PC-3 (cell line): ENCODE measurements at regions not wholly inside any gene's neighbourhood (a gene's known extent, or its start where the extent isn't known, plus 50 kb on each side); places are given as distances from the start of the nearest gene placed in this dataset.
"Not testable (repeated sequence)": the region's sequence is repeated elsewhere in the genome, so short reads cannot be mapped to it uniquely, and the experiment has no call there.

Source experiments
- ATAC-seq: fragments of 200-7000 bp; cut with Tn5 transposase; 2 replicates; pipeline ENCODE4 v1.9.1; 2020; ENCODE audit warnings: mild to moderate bottlenecking, moderate library complexity
- BruUV-seq: library from RNA; stranded (reverse); fragments of 400-500 nt; replicated peaks from 2 replicates; lab custom pipeline; 2021; lab: Mats Ljungman, UMichigan
- CTCF ChIA-PET: fragments of 300-600 bp; sonication (Branson Sonifier 250); formaldehyde crosslinking; loops from one replicate; lab custom pipeline; 2022; ENCODE audit warnings: antibody characterized with exemption; lab: Charles Lee
- POLR2A ChIA-PET: fragments of 300-600 bp; sonication (Branson Sonifier 250); formaldehyde crosslinking; loops from one replicate; lab custom pipeline; 2022; ENCODE audit warnings: antibody characterized with exemption; ENCODE audit not compliant: unreplicated experiment; lab: Charles Lee
- DNase-seq: peaks from one replicate; pipeline ENCODE4 v3.0.0-alpha.2; 2015
- H2AFZ ChIP-seq: fragments of 300-600 bp; sonication (generic); 2 replicates; pipeline ENCODE4 v1.6.0; 2016; ENCODE audit warnings: antibody characterized with exemption, low read length
- H3F3A ChIP-seq: fragments of 300-600 bp; sonication (generic); one replicate; pipeline ENCODE4 v1.6.0; 2017; ENCODE audit warnings: antibody characterized with exemption, low read length, control low read depth, mild to moderate bottlenecking; ENCODE audit not compliant: unreplicated experiment
- H3K27ac ChIP-seq: fragments of 300-600 bp; sonication (generic); 2 replicates; pipeline ENCODE4 v1.5.1; 2016; ENCODE audit warnings: mild to moderate bottlenecking, low read length
- H3K27me3 ChIP-seq: fragments of 300-600 bp; sonication (generic); 2 replicates; pipeline ENCODE4 v1.6.1; 2016; ENCODE audit warnings: low read length, mixed read lengths
- H3K36me3 ChIP-seq: fragments of 300-600 bp; sonication (generic); 2 replicates; pipeline ENCODE4 v1.6.1; 2016; ENCODE audit warnings: low read depth, mixed run types, low read length, mixed read lengths
- H3K4me1 ChIP-seq: fragments of 300-600 bp; sonication (generic); 2 replicates; pipeline ENCODE4 v1.5.1; 2016; ENCODE audit warnings: low read length; ENCODE audit not compliant: insufficient read depth
- H3K4me2 ChIP-seq: fragments of 300-600 bp; sonication (generic); 2 replicates; pipeline ENCODE4 v1.6.0; 2016; ENCODE audit warnings: low read length
- H3K4me3 ChIP-seq: fragments of 300-600 bp; sonication (generic); 2 replicates; pipeline ENCODE4 v1.5.1; 2016; ENCODE audit warnings: mild to moderate bottlenecking, low read length, mixed read lengths
- H3K79me2 ChIP-seq: fragments of 300-600 bp; sonication (generic); 2 replicates; pipeline ENCODE4 v1.6.1; 2017; ENCODE audit warnings: low read length, mixed read lengths
- H3K9ac ChIP-seq: fragments of 300-600 bp; sonication (generic); 2 replicates; pipeline ENCODE4 v1.6.0; 2016; ENCODE audit warnings: mild to moderate bottlenecking, low read length
- H3K9me2 ChIP-seq: fragments of 300-600 bp; sonication (generic); replicated peaks from 2 replicates; pipeline ENCODE4 v1.6.1; 2016; ENCODE audit warnings: mixed run types, low read length, mixed read lengths
- H3K9me3 ChIP-seq: fragments of 300-600 bp; sonication (generic); 2 replicates; pipeline ENCODE4 v1.6.1; 2016; ENCODE audit warnings: low read length, mixed read lengths
- H4K20me1 ChIP-seq: fragments of 300-600 bp; sonication (generic); 2 replicates; pipeline ENCODE4 v1.6.1; 2016; ENCODE audit warnings: low read length, mixed read lengths
- EZH2 ChIP-seq: fragments of 300-600 bp; sonication (generic); IDR thresholded peaks from one replicate; pipeline ENCODE4 v1.6.1; 2017; ENCODE audit warnings: antibody characterized with exemption, mild to moderate bottlenecking, low read length; ENCODE audit not compliant: unreplicated experiment
- EZH2phosphoT487 ChIP-seq: fragments of 300-600 bp; sonication (generic); IDR thresholded peaks from 2 replicates; pipeline ENCODE4 v1.6.1; 2018; ENCODE audit warnings: mild to moderate bottlenecking, antibody characterized with exemption, low read length, borderline replicate concordance
- intact Hi-C: fragments of 100-400 bp; cut with micrococcal nuclease; formaldehyde crosslinking; loops from 2 replicates; pipeline ENCODE4 v1.9.0; 2023
- TF ChIP-seq, protein P1 (sequence below): fragments of 300-600 bp; sonication (generic); conservative IDR thresholded peaks from 2 replicates; pipeline ENCODE4 v1.5.1; 2017; ENCODE audit warnings: antibody characterized with exemption, low read depth, mild to moderate bottlenecking, low read length

DNA sequence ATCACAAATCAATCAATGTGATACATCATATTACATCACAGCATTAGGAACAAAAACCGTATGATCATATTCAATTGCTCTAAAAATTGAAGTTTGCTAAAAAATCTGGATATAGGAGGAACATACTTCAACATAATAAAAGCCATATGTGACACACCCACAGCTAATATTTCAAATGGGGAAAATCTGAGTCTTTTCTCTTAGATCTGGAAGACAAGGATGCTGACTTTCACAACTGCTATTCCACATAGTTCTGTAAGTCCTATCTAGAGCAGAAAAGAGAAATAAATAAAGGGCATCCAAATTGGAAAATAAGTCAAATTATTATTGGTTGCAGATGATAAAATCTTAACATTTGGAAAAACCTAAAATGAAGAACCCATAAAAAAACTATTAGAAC is 256.8 kb upstream of the SGO1 start:
- no TSS peak for BruUV-seq
- Histone ChIP-seq H3K4me2 (no peak overlapping the region), H3K27ac (no peak overlapping the region), H3K36me3 (no peaks in the 10 kb centered on the region), H3K79me2 (no peaks in the 10 kb centered on the region), H3K27me3 (no peaks in the 10 kb centered on the region), H3F3A (no peaks in the 10 kb centered on the region), H3K9me3 (peaks cover 7% of the 10 kb centered on the region; the same call in 1 of the 2 replicates), H2AFZ (no peak overlapping the region), H4K20me1 (no peaks in the 10 kb centered on the region), H3K4me3 (no peak overlapping the region), H3K4me1 (no peaks in the 10 kb centered on the region), H3K9ac (no peak overlapping the region), H3K9me2 (no peaks in the 10 kb centered on the region)
- no peak for DNase-seq
- no peak for ATAC-seq
- POLR2A ChIA-PET: no interaction called here
- TF ChIP-seq, protein P1, sequence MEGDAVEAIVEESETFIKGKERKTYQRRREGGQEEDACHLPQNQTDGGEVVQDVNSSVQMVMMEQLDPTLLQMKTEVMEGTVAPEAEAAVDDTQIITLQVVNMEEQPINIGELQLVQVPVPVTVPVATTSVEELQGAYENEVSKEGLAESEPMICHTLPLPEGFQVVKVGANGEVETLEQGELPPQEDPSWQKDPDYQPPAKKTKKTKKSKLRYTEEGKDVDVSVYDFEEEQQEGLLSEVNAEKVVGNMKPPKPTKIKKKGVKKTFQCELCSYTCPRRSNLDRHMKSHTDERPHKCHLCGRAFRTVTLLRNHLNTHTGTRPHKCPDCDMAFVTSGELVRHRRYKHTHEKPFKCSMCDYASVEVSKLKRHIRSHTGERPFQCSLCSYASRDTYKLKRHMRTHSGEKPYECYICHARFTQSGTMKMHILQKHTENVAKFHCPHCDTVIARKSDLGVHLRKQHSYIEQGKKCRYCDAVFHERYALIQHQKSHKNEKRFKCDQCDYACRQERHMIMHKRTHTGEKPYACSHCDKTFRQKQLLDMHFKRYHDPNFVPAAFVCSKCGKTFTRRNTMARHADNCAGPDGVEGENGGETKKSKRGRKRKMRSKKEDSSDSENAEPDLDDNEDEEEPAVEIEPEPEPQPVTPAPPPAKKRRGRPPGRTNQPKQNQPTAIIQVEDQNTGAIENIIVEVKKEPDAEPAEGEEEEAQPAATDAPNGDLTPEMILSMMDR: no peak
- TF ChIP-seq EZH2 (no peak), EZH2phosphoT487 (no peak)
- CTCF ChIA-PET: no interaction called here
- intact Hi-C loops: no loop called here

DNA sequence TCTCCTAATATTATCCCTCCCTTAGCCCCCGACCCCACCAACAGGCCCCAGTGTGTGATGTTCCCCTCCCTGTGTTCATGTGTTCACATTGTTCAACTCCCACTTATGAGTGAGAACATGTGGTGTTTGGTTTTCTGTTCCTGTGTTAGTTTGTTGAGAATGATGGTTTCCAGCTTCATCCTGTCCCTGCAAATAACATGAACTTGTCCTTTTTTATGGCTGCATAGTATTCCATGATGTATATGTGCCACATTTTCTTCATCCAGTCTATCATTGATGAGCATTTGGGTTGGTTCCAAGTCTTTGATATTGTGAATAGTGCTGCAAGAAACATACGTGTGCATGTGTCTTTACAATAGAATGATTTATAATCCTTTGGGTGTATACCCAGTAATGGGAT is 241.3 kb upstream of the SGO1 start:
- ATAC-seq, H3K4me2 ChIP-seq, H3F3A ChIP-seq, CTCF ChIA-PET, H3K79me2 ChIP-seq, intact Hi-C loops, POLR2A ChIA-PET, H3K4me1 ChIP-seq, H3K9me2 ChIP-seq, H3K36me3 ChIP-seq, H3K4me3 ChIP-seq, H2AFZ ChIP-seq, H3K27me3 ChIP-seq, H3K27ac ChIP-seq, H4K20me1 ChIP-seq, H3K9me3 ChIP-seq, H3K9ac ChIP-seq, DNase-seq, BruUV-seq: not testable (repeated sequence)

DNA sequence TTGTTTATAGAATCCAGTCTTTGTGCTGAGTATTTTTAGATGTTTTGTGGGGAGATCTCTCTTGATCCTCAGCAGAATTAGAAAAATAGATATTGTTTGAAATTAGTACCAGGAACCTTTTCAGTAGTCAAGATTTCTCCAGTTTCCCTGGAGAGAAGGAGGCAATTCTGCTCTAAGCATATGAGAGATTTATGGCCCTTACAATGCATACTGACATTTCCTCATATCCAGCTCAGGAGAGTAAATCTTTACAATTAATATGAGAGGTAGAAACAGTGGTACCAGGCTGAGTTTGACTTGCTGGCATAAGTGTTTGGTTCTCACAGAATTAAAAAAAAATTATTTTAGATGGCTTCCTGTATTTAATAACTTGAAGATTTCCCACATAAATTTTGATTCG is 239.1 kb upstream of the SGO1 start:
- Histone ChIP-seq H3K36me3 (no peaks in the 10 kb centered on the region), H3K27ac (no peak overlapping the region), H3K79me2 (no peaks in the 10 kb centered on the region), H3K9ac (no peak overlapping the region), H2AFZ (no peak overlapping the region), H3K9me3 (no peaks in the 10 kb centered on the region), H3K4me1 (no peaks in the 10 kb centered on the region), H3K9me2 (no peaks in the 10 kb centered on the region), H3F3A (no peaks in the 10 kb centered on the region), H3K27me3 (peaks cover 3% of the 10 kb centered on the region; the same call in 1 of the 2 replicates), H3K4me3 (no peak overlapping the region), H4K20me1 (no peaks in the 10 kb centered on the region), H3K4me2 (no peak overlapping the region)
- ChIA-PET POLR2A (no interaction called here), CTCF (no interaction called here)
- no peak for ATAC-seq
- TF ChIP-seq EZH2phosphoT487: no peak
- no peak for TF ChIP-seq EZH2
- TF ChIP-seq, protein P1: no peak
- DNase-seq: no peak
- no TSS peak for BruUV-seq
- intact Hi-C loops: no loop called here
